ENCODE measurements at regions not wholly inside any gene's neighbourhood (a gene's known extent, or its start where the extent isn't known, plus 50 kb on each side); places are given as distances from the start of the nearest gene placed in this dataset.

- no peak for TF ChIP-seq CTCF (IDR thresholded peaks at IDR 0.05)
- TF ChIP-seq EP300 (IDR thresholded peaks at IDR 0.05) = no peak
- no peak for TF ChIP-seq POLR2A (IDR thresholded peaks at IDR 0.05)
- no peak for DNase-seq
- Histone ChIP-seq H3K27me3 (no peaks in the 10 kb centered on the region), H3K36me3 (no peaks in the 10 kb centered on the region), H3K9me3 (no peaks in the 10 kb centered on the region), H3K27ac (no peak overlapping the region), H3K4me3 (no peak overlapping the region), H3K4me1 (ENCODE audit: insufficient read depth) (peaks cover 1% of the 10 kb centered on the region)
- 59 to 66% (median 65%) methylated on average over 4 of the region's 4 CpGs for WGBS, 3 donors
- intact Hi-C loops (cut with DNase I) = no loop called here
Measured at GRCh38 chr6:113102761-113103160, 754.4 kb upstream of the MARCKS start.

- Histone ChIP-seq H3K36me3 (no peaks in the 10 kb centered on the region), H3K4me3 (no peak overlapping the region), H3K9me3 (no peaks in the 10 kb centered on the region), H3K4me1 (ENCODE audit: insufficient read depth) (peaks cover 1% of the 10 kb centered on the region), H3K27me3 (no peaks in the 10 kb centered on the region), H3K27ac (no peak overlapping the region)
- intact Hi-C loops (cut with DNase I) = no loop called here
- 14 to 21% (median 20%) methylated on average over 4 of the region's 4 CpGs for WGBS, 3 donors
- TF ChIP-seq POLR2A (IDR thresholded peaks at IDR 0.05) (no peak), CTCF (IDR thresholded peaks at IDR 0.05) (no peak), EP300 (IDR thresholded peaks at IDR 0.05) (no peak)
- no peak for DNase-seq
Measured at GRCh38 chr6:113103634-113104361, 753.3 kb upstream of the MARCKS start.

GRCh38 chr6:113104541-113104940, 752.6 kb upstream of the MARCKS start:
- WGBS, 3 donors = 48 to 68% (median 57%) methylated on average over 4 of the region's 4 CpGs
- DNase-seq = no peak

DNA sequence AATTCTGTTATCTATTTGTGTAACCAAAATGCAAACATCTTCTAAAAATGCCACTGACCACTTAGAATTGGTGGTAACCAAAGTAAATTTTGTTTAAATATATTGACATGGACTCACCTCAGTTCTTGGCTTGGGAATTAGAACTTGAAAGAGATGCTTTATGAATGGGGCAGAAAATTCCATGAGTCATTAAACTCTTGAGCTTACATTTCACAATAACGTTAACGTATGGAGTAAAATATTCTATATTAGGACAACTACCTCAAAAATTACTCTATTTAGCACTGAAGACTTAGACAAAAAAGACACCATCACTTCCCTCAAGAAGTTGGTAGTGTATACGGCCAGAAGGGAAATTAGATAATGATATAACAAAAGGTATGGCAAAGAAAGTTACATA, 752.2 kb upstream of the MARCKS start:
- no peak for DNase-seq

More at GRCh38 chr6:113104541-113104940, 752.6 kb upstream of the MARCKS start:
- H3K4me3 ChIP-seq = no peak overlapping the region
- no peak overlapping the region for H3K27ac ChIP-seq
- H3K27me3 ChIP-seq = no peaks in the 10 kb centered on the region
- no peaks in the 10 kb centered on the region for H3K36me3 ChIP-seq
- H3K9me3 ChIP-seq = no peaks in the 10 kb centered on the region
- no peak for TF ChIP-seq CTCF (IDR thresholded peaks at IDR 0.05)
- no peak for TF ChIP-seq POLR2A (IDR thresholded peaks at IDR 0.05)
- TF ChIP-seq EP300 (IDR thresholded peaks at IDR 0.05) = no peak
- intact Hi-C loops (cut with DNase I) = no loop called here
- H3K4me1 ChIP-seq (ENCODE audit: insufficient read depth) = peaks cover 1% of the 10 kb centered on the region

DNA sequence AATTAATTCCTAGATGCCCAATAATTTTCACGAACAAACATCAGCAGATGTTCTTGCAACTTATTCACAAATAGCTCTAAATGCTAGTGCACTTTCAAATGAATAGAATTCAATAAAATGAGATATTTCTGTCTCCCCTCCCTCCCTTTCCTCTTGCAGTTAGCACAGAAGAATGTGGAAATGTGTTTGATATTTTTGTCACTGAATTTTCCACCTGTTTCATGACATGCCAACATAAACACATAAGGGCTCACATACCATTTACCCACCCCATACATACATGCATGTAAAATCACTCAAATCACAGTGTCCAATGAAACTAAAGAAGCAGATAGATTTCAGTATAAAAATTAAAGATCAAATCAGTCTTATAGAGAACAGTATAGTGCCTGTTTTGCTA, 746.9 kb upstream of the MARCKS start:
- H3K4me1 ChIP-seq (ENCODE audit: insufficient read depth) = no peaks in the 10 kb centered on the region
- intact Hi-C loops (cut with DNase I) = no loop called here
- no peaks in the 10 kb centered on the region for H3K27me3 ChIP-seq
- 77 to 86% (median 80%) methylated on average over 1 of the region's 1 CpG for WGBS, 3 donors
- no peak for DNase-seq
- no peak for TF ChIP-seq CTCF (IDR thresholded peaks at IDR 0.05)
- no peak for TF ChIP-seq POLR2A (IDR thresholded peaks at IDR 0.05)
- TF ChIP-seq EP300 (IDR thresholded peaks at IDR 0.05) = no peak
- H3K36me3 ChIP-seq = no peaks in the 10 kb centered on the region
- H3K9me3 ChIP-seq = no peaks in the 10 kb centered on the region
- no peak overlapping the region for H3K27ac ChIP-seq
- no peak overlapping the region for H3K4me3 ChIP-seq

More for the DNA sequence above, 752.2 kb upstream of the MARCKS start:
- 96 to 98% (median 97%) methylated on average over 3 of the region's 3 CpGs for WGBS, 3 donors
- H3K4me3 ChIP-seq = no peak overlapping the region
- H3K27ac ChIP-seq = no peak overlapping the region
- H3K4me1 ChIP-seq (ENCODE audit: insufficient read depth) = peaks cover 1% of the 10 kb centered on the region
- no peaks in the 10 kb centered on the region for H3K36me3 ChIP-seq
- TF ChIP-seq EP300 (IDR thresholded peaks at IDR 0.05) = no peak
- no peaks in the 10 kb centered on the region for H3K27me3 ChIP-seq
- intact Hi-C loops (cut with DNase I) = no loop called here
- H3K9me3 ChIP-seq = no peaks in the 10 kb centered on the region

All from ovary (tissue), 7 donors.